NCI-H69 (cell line): ENCODE measurements at regions not wholly inside any gene's neighbourhood (a gene's known extent, or its start where the extent isn't known, plus 50 kb on each side); places are given as distances from the start of the nearest gene placed in this dataset.
A peak's percentile ranks its signal among the peaks of the same experiment; 100 is the strongest.
"Not testable (repeated sequence)": the region's sequence is repeated elsewhere in the genome, so short reads cannot be mapped to it uniquely, and the experiment has no call there.

Source experiments
- DNase-seq: peaks from one replicate; lab custom pipeline; 2025; lab: John Stamatoyannopoulos, UW

GRCh38 chr10:61271127-61271780 lies 181.9 kb downstream of the TMEM26 start:
- DNase-seq = no peak

GRCh38 chr10:61263518-61263917 lies 189.7 kb downstream of the TMEM26 start:
- peak; percentile 7 for DNase-seq

GRCh38 chr10:61262486-61263261 lies 190.5 kb downstream of the TMEM26 start:
- no peak for DNase-seq

- DNase-seq = no peak
These were observed 195.2 kb downstream of the TMEM26 start for GRCh38 chr10:61257956-61258496.

GRCh38 chr10:61257136-61257535 lies 196.0 kb downstream of the TMEM26 start:
- no peak for DNase-seq

- DNase-seq = not testable (repeated sequence)
These were observed 200.9 kb downstream of the TMEM26 start for GRCh38 chr10:61252326-61252725.

DNA sequence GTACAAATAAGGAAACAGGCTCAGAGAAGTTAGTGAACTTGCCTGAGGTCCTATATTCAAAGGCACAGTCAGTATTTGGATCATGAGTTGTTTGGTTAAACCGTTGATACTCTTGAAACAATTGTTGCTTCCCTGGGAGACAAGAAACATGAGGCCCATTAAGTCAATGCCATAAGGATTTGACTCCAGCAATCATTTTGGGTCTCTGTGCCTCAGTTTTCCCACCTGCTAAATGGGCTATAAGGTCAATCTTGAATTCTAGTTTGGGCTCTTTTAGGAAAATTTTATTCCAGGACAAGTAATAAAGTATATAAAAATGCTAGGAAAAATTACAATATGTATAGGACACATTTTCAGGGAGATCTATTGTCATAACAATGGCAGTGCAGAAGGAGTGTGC lies 202.1 kb downstream of the TMEM26 start:
- no peak for DNase-seq

GRCh38 chr10:61250131-61250530 lies 203.1 kb downstream of the TMEM26 start:
- no peak for DNase-seq

DNA sequence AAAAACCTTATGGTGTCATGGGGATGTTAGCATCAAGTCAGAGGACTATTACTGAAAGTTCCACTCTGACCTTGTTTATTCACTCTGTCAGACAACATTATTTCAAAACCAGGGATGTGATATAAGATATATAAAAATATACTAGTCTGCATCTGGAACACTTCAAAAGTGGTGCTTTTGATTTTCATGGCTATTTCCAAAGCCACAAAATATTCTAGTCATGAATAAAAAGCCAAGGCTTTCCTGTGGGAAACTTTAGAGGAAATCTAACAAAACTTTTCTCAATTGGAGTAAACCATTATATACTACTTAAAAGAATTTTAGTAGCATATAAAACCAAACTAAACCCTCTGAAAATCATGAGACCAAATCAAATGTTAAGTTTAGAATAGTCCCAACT lies 205.2 kb downstream of the TMEM26 start:
- no peak for DNase-seq

- peak; percentile 78 for DNase-seq
These were observed 208.9 kb downstream of the TMEM26 start for GRCh38 chr10:61244261-61244775.

- DNase-seq = no peak
These were observed 220.4 kb downstream of the TMEM26 start for GRCh38 chr10:61232780-61233179.

- no peak for DNase-seq
These were observed 227.2 kb downstream of the TMEM26 start for GRCh38 chr10:61225939-61226338.

DNA sequence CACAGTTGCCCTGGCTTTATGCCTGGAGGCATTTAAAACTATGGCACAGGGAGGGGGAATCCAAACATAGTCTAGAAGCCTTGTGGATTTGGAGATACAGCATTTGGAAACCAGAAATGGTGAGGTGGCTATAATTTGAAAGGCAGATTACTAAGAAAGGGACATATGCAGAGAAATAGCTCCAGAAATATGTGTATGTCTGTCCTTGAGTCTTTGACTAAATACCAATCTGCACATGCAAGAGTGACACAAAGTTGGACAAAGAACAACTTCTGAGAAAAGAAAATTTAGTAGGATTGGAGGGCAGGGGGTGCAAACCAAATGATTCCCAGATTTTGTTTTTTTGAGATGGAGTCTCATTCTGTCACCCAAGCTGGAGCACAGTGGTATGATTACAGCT lies 229.6 kb downstream of the TMEM26 start:
- peak; percentile 67 for DNase-seq

GRCh38 chr10:61219696-61220095 lies 233.5 kb downstream of the TMEM26 start:
- no peak for DNase-seq

DNA sequence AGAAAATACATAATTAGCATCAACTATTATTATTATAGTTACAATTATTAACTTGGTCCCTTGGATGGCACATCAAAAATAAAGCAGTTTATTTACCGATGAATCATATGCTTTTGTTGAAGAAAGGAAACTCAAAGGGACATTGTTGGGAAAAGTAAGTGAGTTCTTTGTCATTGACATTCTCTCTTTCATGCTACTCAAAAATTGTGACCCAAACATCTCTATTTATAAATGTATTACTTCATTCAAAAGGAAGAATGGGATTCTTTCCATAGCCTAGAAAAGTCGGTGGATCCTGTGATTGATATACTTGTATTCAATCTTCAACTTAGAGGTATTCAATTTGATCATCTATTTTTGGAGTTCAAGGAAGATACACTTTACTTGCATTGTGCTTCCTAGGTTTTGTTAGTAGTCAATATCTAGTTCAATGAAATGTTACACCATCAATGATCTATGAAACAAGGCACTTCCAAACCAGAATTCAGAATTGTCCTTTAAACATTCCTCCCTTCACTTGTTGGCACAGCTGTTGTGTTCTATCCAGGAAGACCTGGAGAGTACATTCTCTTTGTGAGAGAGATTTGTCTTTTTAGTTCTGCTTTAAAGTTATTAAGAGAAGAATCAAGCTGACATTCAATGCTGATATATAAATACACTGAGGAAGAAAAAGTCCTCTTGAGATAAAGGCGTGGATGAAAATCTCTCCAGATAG lies 235.2 kb downstream of the TMEM26 start:
- DNase-seq = no peak

DNA sequence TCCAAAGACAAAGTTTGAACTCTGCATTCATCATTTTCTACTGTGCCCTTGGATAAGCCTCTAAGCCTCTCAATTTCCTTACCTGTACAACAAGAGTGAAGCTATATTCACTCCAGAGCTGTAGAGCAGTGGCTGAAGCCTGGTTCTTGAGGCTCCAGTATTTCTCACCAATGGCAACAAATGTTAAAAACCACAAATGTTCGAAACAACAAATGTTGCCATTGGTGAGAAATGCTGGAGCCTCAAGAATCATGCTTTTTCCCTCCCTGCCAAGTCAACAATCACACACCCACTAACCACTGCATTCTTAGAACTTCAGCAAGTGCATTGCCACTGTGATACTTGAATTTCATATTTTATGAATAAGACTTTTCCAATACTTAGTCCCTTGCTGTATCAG lies 237.9 kb downstream of the TMEM26 start:
- DNase-seq = no peak

- DNase-seq = no peak
These were observed 241.7 kb downstream of the TMEM26 start for GRCh38 chr10:61211468-61211867.

DNA sequence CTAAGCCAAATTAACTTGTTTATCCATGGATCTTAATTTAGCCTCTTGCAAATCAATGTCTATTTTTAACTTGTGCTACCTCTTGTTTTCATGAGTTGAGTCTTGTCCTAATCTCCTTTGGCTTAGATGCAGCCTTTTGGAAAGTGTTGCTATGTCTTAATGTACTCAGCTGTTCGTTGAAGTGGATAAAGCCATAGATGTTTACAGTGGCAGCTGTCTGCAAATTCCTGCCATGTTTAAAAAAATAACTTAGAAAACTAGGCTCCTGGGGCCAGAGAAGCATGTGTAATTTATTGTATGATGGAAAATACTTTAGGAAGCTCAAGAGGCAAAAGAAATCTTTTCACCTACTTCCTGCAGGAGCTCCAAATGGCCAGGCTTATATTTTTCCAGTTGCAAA lies 253.1 kb upstream of the RHOBTB1 start:
- DNase-seq = no peak

GRCh38 chr10:61195211-61195610 lies 251.2 kb upstream of the RHOBTB1 start:
- DNase-seq = peak; percentile 39

DNA sequence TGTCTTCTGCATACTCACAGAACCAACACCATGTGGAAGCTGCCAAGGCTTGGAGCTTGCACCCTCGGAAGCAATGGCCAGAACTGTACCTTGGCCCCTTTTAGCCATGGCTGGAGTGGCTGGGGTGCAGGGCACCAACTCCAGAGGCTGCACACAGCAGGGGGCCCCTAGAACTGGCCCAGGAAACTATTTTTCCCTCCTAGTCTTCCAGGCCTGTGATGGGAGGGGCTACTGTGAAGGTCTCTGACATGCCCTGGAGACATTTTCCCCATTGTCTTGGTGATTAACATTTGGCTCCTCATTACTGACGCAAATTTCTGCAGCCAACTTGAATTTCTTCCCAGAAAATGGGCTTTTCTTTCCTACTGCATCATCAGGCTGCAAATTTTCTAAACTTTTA lies 248.6 kb upstream of the RHOBTB1 start:
- DNase-seq = not testable (repeated sequence)

DNA sequence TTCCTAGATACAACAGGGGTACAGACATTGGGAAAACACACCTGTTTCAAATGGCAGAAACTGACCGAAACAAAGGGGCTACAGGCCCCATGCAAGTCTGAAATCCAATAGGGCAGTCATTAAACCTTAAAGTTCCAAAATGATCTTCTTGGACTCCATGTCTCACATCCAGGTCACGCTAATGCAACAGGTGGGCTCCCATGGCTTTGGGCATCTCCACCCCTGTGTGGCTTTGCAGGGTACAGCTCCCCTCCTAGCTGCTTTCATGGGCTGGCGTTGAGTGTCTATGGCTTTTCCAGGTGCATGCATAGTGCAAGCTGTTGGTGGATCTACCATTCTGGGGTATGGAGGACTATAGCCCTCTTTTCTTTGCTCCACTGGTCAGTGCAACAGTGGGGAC lies 248.1 kb upstream of the RHOBTB1 start:
- no peak for DNase-seq

GRCh38 chr10:61189912-61190311 lies 245.9 kb upstream of the RHOBTB1 start:
- peak; percentile 47 for DNase-seq
